HG02571 (cell line): ENCODE measurements at regions not wholly inside any gene's neighbourhood (a gene's known extent, or its start where the extent isn't known, plus 50 kb on each side); places are given as distances from the start of the nearest gene placed in this dataset.

Experiments used
- ATAC-seq: cut with Tn5 transposase; IDR thresholded peaks from one replicate; pipeline ENCODE4 v1.9.1; 2021; ENCODE audit warnings: mild to moderate bottlenecking, moderate library complexity; ENCODE audit not compliant: unreplicated experiment

DNA sequence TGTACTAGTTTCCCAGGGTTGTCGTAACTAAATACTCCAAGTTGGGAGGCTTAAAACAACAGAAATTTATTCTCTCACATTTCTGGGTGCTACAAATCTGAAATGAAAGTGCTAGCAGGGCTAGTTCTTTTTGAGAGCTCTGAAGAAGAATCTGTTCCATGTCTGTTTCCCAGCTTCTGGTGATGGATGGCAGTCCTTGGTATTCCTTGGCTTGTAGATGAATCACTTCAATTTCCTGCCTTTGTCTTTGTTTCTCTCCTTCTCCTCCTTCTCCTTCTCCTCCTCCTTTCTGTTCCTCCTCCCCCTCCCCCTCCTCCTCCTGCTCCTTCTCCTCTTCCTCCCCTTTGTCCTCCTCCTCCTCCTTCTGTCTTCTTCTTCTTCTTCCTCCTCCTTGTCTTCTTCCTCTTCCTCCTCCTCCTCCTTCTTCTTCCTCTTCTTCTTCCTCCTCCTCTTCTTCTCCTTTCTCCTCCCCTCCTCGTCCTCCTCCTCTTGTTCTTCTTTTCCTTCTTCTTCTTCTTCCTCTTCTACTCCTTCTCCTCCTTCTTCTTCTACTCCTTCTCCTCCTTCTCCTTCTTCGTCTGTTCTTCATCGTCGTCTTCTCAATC, 104.7 kb upstream of the ANKRD55 start:
- no peak for ATAC-seq

DNA sequence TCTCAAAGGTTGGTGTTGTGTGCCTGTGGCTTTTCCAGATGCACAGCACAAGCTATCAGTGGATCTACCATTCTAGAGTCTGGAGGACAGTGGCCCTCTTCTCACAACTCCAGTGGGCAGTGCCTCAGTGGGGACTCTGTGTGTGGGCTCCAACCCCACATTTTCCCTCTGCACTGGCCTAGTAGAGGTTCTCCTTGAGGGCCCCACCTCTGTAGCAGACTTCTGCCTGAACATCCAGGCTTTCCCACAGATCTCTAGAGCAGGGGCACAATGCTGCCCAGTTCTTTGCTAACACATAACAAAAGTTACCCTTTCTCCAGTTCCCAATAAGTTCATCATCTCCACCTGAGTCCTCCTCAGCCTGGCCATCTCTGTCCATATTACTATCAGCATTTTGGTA, 102.1 kb upstream of the ANKRD55 start:
- ATAC-seq, result no peak

DNA sequence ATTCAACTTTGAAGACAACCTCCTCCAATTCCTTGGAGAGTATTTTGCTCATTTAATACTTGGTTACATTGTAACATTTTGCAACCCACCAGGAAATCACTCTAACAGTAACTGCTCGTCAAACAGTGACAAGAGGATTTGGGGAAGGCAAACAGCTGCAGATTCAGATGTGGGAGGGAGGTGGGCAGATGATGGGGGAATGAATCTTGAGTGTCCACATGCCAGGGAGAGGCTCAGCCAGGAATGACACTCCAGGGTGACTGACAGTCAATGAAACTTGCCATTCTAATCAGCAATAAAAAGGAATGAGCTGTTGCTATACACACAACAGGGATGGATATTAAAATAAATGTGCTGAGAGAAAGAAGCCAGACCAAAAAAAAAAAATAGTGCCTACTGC, 97.7 kb upstream of the ANKRD55 start:
- ATAC-seq, result no peak

DNA sequence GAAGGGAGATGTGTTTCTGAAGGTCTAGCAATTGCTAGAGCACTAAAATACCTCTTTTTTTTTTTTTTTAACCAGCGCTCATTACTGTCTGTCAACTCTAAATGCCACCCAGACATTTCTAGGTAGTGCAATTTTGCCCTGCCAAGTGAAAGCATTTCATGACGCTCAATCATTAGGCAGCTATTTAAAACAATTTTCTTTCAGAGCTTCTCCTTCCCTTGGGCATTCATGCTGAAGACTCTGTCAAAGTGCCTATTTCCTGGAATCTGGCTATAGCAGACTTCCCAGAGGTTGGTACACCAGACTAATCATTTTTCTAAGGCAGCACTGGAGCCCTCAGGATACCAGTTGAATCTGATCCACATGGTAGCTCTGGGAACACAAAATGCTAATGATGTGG, 97.0 kb upstream of the ANKRD55 start:
- no peak for ATAC-seq

DNA sequence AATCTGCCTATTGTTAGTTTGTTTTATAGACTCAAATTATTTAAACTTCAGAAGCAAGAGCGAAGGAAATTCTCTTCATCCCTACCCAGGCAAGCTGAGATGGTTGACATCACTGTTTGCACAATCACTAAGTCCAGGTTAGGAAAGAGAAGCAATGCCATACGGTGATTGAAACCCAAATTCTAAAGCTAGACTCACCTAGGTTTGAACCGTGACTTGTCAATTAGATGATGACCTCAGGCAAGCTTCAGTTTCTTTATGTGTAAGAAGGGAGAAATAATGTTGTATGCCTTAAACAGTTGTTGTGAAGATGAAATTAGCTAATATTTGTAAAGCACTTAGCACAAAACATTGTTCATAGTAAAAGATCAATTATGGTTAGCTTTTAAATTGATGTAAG, 96.5 kb upstream of the ANKRD55 start:
- ATAC-seq, result peak; percentile 58

DNA sequence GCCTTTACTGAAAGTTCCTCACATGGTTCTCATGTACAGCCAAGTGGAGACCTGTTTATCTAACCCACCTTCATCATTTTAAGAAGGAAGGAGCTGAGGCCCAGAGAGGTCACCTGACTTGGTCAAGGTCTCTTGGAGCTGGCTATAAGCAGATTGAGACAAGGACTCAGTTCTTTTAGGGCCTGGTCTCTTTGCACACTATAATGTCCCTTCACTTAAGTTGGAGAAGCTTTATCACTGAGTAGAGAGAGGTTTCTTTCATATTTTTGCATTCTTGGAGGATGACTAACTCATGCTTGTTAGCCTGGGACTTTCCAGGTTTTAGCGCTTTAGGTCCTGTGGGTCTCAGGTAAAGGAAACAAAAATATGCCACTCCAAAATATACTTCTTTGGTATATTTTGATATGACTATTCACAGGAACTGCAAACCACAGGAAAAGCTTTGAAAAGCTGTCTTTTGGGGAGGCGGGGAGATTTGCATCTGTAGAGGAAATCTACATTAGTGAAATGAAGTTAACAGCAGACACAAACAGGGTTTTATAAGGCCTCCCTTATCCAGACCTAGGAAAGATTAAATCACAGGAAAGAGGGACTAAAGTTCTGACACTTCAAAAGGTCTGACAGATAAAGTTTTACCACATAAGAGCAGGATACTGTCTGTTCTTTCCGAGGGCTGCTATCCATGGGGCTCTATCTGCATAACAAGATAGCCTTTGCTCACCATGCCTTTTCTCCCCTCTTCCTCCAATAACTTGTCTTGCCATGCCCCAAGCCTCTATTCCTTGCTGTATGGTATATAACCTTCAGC, 95.8 kb upstream of the ANKRD55 start:
- ATAC-seq, result peak; percentile 40

DNA sequence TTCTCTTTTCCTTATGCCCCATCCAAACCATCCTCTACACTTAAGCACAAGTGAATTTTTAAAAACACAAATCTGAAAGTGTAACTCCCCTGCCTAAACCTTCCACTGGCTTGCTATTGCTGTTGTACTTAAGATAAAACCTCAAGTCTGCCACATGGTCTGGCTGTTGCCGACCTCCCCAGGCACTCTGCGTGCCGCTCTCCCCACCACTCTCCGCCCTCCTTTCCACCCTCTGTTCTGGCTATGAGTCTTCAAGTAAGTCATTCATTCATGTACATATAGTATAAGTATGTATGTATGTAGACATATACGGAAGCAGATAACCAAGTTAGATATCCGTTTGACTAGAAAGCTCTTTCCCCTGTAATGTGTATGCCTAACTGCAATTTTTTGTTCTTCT, 94.7 kb upstream of the ANKRD55 start:
- no peak for ATAC-seq

DNA sequence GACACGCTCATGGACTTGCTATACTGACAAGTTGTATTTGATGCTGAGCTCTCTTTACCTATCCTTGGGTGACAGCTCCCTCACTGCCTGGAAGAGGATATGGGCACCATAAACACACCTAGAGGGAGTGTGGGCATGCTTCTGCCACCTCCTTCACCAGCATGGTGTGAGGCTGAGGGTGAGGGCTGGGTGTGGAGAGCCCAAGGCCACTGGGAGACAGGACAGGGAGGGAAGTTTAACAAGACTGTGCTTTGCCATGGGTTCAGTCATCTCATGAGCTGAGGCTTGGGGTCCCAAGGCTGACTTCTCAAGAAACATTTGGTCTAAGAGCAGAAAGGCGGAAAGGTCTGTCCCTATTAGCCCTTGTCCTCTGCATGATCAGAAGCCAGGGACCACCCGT, 93.6 kb upstream of the ANKRD55 start:
- ATAC-seq, result no peak

DNA sequence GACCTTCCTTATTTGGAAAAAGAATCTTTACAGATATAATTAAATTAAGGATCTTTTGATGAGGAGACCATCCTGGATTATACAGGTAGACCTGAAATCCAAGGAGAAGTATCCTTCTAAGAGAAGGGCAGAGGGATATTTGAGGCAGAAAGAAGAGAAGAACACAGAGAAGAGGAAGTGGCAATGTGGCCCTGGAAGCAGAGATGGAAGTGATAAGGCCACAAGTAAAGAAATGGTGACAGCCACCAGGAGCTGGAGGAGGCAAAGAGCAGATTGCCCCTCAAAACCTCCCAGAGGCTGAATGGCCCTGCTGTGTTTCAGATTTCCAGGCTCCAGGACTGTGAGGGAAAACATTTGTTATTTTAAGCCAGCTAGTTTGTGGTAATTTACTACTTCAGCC, 93.0 kb upstream of the ANKRD55 start:
- ATAC-seq, result no peak

DNA sequence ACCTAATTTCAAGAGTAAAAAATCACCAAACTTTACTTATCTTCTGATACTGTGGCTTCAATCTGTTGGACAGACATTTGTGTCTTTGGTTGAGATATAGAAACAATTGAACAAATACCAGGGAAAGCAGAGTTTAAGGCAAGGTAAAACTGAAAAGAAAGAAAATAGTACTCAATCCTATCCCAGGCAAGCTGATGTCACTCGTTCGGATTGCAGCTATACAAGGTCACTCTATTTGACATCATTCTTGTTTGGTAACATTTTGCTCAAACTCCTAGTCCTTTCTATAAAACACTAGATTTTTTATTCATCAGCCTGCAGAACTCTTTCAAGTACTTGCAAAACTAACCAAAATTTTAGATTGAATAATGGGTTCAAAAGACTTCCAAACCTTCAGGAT, 91.9 kb upstream of the ANKRD55 start:
- no peak for ATAC-seq

DNA sequence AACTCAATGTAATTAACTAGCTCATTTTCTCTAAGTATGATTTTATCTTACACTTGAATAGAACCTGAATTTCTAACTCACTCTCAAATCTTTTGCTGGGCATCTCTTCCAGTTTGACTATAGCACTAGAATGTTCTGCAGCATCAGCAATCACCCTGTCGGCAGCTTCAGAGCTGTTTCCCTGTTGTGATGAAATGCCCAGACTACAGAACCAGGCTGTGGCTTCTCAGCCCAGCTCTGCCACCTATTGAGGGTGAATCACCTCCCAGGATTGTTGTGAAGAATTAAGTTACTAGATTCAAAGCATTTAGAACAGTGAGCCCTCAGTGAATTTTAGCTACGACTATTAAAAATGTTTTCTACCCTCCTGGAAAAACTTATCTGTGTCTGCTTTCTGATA, 90.4 kb upstream of the ANKRD55 start:
- no peak for ATAC-seq

DNA sequence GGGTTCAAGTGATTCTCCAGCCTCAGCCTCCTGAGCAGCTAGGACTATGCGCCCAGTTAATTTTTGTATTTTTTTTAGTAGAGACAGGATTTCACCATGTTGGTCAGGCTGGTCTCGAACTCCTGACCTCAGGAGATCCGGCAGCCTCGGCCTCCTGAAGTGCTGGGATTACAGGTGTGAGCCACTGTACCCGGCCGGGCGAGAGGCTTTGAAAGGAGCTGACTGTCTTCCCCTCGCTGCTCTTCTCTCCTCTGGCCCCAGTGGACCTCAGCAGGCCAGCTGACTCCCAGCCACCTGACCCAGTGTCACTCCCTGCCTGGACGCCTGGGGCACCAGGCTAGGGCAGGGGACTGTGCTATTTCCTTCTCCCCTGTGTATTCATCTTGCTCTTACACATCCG, 89.5 kb upstream of the ANKRD55 start:
- no peak for ATAC-seq

DNA sequence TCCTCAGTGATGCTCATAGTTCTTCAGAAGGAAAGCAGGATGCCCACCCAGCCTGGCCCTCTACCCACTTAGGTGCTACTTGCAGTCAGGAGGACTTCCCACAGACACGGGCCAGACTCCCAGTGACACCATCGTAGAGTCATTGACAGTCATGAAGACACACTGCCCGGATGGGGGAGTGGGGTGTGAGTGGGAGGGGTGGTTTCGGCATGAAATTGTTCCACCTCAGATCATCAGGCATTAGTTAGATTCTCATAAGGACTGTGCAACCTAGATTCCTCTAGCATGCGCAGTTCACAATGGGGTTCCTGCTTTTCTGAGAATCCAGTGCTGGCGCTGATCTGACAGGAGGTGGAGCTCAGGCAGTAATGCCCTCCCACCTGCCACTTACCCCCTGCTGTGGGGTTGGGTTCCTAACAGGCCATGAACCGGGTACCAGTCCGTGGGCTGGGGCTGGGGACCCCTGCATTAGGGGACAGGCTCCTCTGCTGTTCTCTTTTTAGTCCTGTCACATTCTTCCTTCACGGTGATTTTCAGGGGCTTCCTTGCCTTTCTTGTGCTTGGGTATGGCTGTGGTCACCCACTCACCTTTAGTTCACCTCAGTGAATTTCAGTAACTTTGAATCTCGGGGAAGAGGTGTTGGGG, 88.2 kb upstream of the ANKRD55 start:
- ATAC-seq, result no peak

DNA sequence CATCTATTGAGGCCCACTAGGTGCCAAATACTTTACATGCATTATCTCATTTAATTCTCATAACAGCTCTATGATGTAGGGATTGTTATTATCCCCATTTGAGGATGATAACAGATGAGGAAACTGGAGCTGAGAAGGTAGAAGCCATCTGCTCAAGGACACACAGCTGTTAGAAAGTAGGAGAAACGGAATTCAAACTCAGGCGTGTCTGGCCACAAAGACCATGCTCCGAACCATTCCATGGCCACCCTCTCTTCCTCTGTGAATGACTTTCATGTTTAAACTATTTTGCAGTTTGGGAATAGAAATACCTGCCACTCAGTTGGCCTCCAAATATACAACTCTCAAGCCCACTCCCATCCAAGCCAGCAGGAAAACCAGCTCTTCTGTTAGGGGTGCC, 87.6 kb upstream of the ANKRD55 start:
- no peak for ATAC-seq

DNA sequence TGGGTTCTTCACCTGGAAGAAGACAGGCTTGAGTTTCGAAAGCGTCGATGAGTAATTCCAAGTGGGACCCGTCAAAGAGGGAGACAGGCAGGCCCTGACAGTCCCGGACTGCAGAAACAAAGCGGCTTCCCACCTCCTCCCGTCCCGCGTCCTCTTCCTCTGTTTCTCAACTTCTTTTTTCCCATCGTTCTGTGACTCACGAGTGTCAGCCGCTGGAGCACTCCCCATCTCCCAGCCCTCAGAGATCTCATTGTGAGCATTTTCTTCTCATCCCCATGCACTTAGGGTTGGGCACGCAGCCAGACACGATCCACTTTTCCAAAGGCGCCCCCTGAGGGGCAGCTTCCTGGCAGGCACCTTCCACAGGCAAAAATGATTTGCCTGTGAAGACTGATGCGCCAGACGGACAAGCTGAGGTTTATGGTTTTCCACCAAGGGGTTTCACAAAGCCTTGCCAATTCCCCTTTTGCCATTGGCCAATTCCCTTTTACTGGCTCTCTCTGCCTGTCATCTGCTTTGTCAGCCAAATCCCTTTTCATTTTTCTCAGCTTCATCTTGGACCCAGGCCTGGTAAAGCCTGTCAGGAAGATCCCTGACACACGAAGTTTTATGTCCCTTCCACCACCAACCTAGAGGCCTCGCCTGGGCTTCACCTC, 86.5 kb upstream of the ANKRD55 start:
- ATAC-seq, result no peak

DNA sequence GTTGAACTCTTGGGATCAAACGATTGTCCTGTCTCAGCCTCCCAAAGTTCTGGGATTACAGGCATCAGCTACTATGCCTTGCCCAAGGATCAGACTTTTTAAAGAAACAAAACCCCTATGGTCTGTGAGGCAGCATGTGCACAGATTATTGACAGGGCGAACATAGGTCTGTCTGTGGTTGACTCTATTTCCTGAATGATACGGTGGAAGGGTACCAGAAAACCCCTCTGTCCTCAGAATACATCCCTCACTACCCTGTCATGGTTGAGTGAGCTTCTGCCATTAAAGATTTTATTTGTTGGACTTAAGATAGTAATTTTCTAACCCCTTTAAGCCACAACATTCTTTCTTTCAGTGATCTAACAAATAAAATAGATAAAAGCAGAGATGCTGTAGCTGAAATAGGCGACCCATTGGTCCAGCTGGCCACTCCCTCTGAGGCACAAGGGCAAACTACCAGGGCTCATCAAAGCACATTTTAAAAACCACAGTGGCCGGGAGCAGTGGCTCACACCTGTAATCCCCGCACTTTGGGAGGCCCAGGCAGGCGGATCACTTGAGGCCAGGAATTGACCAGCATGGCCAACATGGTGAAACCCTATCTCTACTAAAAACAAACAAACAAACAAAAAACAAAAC, 84.9 kb upstream of the ANKRD55 start:
- ATAC-seq, result no peak

DNA sequence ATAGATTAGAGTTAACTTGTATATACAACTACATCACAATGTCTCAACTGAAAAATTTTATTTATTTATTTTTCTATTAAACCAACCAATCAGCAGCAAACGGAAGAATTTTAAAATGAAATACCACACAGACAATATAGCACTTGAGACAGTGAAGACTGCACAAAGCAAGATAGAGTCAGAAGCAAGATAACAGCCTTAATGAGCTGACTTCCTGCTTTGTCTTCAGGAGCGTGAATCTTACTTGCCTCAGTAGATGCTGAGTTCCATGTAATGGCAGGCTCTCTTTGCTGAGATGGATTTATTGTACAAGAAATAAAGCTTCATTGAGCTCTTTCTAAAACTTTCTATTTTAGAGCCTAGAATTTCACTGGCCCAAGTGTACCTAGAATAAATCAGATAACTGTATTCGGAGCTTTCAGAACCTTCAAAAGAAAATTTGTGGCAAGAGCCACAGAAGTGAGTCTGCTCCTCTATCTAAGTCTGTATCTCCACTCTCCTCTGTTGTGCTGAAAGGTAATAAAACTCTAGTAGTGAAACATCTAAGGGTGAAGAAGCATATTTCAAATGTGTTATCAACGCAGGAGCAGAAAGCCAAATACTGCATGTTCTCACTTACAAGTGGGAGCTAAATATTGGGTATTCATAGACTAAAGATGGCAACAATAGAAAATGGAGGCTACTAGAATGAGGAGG, 83.3 kb upstream of the ANKRD55 start:
- ATAC-seq, result no peak

DNA sequence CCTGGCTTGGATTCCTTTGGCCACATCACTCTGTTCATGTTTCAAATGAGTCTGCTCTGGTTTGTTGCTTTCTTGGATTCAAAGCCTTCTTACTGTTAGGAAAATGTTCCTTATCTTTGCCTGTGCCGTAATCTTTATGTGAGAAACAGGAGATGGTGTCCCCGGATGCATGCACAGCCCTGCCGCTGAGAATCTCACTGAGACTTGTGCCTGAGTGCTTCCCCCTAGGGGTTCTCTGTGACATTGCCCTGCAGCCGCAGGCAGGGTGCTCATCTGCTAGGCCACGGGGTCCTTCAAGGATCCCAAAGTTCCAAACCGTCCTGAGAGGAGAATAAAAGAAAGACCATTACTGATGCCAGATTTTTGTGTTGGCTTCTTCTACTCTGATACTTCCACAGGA, 81.4 kb upstream of the ANKRD55 start:
- ATAC-seq, result no peak

DNA sequence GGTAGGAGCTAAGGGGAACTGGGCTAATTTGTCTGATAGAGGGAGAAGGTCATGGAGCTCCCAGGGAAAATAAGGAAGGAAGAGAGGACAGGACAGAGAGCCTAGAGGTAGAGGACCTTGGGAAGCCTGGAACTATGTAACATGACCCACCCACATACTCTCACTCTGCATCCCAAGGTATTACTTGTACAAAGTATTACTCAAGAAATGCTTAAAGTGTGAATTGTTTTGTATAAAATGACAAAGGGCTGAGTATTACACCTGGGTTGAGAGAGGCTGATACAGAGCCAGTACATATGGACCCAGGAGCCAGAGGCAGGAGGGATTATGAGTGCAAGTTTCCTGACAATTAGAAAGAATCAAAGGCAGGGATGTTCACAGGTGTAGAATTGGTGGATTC, 80.5 kb upstream of the ANKRD55 start:
- ATAC-seq, result no peak

DNA sequence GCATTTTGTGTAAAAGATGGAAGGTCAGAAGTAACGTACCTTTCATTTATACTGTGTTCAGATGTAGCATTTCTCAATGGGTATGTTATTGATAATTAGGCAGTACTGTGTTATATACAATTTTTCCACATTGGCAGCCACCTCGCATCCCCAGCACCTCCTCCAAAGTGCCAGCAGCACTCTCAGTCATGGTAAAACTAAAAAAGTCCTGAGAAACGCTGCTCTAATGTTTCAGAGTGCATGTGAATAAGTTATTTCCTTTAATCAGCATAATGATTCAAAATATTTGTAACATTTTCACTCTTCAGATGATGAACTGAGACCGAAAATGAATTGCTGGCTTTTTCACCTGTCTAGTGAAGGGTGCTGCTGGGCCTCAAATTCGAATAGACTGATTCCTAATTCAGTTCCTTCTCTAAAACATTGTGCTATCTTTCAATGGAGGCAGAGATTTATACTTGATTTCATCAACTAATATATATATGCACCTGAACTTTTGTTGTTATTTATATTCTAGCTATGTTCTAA, 79.9 kb upstream of the ANKRD55 start:
- ATAC-seq, result no peak
